HG02870 (cell line): ENCODE measurements at regions not wholly inside any gene's neighbourhood (a gene's known extent, or its start where the extent isn't known, plus 50 kb on each side); places are given as distances from the start of the nearest gene placed in this dataset.

Experiments used
- ATAC-seq: cut with Tn5 transposase; IDR thresholded peaks from one replicate; pipeline ENCODE4 v1.9.1; 2021; ENCODE audit warnings: mild to moderate bottlenecking, moderate library complexity; ENCODE audit not compliant: unreplicated experiment

DNA sequence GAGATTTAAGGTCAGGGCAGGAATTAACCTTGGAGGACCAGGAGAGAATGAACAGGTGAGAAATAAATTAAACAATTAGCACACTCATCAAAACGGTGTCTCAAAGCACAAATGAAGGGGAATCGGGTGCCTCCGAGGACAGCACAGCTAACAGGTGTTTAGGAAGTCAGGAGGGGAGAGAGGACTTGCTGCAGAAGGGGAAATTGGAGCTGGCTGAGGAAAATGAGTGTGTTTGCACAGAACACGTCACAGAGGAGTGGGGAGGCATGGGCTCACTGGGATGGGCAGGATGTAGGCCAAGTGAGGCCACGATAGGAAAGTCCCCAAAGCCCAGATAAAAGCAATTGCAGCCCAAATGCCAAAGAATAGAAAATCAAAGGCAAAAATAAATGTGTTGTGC is 121.7 kb downstream of the ZNF664 start:
- no peak for ATAC-seq

DNA sequence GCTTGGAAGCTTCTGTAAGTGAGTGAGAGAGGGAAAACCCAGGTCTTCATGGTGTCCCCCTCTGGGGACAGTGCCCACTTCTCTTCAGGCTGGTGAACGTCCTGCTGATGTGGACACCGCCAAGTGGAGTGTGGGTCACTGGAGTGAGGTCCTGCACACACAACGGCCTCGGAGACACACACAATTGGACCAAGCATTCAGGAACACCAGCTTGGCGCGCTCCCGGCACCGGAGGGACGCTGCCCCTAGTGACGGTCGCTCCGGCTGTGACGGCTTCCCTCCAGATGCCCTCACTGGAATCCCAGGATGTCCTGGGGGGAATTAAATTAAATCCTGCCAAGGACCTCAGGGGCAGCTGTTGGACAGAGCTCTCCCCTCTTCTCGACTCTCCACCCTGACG is 123.1 kb downstream of the ZNF664 start:
- no peak for ATAC-seq

DNA sequence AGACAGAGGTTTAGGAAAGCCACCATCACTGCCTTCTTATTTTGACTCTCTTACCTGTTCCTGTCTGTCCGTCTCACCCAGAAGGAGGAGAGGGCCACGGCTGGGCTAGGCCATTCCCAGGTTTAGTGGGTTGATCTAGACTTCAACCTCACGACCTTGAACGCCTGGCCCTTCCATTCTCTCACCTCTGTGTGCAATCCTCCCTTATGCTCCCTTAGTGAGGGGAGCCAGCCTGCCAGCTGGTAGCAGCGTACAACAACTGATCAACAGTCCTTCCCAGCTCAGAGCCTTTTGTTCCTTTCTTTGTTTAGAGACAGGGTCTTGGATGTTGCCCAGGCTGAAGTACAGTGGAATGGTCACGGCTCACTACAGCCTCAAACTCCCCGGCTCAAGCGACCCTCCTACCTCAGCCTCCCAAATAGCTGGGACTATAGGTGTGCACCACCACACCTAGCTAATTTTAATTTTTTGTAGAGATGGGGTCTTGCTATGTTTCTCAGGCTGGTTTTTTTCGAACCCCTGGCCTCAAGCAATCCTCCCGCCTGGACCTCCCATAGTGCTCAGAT is 123.9 kb downstream of the ZNF664 start:
- no peak for ATAC-seq

- no peak for ATAC-seq
Measured at GRCh38 chr12:124097701-124098100, 124.7 kb downstream of the ZNF664 start.

DNA sequence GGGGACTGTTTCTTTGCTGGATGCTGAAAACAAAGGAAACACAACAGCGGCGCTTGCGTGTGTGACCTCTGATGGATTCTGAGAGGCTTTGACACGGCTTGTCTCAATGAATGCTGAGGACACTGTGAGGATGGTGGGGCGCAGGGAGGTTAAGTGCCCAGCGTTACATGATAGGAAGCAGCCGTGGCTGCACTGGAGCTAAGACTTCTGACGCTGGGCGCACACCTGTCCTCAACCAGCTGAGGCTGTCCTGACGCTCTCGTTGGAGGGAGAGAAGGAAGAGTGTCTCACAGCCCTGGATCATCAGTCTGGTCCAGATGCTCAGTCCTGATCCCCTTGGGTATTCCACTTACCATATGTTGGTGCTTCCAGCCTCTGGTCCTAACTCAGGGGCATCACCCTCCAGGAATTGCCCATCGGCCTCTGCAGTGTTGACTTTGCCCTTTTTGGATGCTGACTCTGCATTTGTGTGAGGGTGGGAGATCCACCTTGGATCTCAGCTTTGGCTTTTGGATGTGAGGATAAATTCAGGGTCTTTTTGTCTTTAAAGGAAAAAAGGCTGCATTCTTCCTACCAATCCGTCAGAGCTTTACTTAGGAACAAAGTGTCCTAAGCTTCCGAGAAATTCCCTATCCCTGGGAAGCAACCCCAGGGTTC is 125.2 kb downstream of the ZNF664 start:
- ATAC-seq: no peak

DNA sequence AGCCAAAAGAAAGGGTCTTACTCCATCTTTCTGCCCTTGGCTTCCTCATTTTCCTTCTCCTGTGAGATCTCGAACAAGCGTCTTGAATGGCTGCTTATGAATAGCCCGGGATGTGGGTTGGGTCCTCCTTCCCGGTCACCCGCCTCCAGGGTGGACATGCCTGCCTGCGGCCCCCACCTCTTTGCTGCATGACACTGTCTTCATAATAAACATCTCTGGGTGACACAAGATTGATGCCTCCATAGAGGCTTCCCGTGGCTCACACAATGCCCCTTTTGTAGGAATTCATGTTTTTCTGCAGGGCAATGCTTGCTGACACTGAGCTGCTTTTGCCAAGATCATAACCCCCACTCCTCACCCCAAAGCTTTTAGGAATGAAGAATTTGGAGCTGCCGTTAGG is 125.9 kb downstream of the ZNF664 start:
- no peak for ATAC-seq

GRCh38 chr12:124099661-124100060 is 126.6 kb downstream of the ZNF664 start:
- ATAC-seq: no peak

GRCh38 chr12:124100572-124101178 is 127.7 kb downstream of the ZNF664 start:
- no peak for ATAC-seq

- no peak for ATAC-seq
Measured at GRCh38 chr12:124105546-124105945, 132.5 kb downstream of the ZNF664 start.

- ATAC-seq: no peak
Measured at GRCh38 chr12:124107351-124107750, 134.3 kb downstream of the ZNF664 start.

DNA sequence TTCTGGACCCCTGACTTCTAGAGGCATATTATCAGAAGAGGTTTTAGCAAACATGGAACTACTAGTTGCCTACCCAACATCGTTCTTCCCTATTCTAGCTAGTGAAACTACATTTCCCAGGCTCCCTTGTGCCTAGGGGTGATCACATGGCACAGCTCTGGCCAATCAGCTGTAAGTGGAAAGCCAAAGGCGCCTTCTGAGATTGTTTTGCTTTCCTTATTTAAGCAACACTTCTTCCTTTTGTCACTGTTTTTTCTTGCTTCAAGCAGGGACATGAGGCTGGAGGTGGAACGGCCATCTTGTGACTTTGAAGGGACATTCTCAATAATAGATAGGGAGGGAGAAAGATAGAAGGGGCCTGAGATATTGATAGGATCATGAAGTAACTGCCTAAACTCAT is 136.7 kb downstream of the ZNF664 start:
- no peak for ATAC-seq

DNA sequence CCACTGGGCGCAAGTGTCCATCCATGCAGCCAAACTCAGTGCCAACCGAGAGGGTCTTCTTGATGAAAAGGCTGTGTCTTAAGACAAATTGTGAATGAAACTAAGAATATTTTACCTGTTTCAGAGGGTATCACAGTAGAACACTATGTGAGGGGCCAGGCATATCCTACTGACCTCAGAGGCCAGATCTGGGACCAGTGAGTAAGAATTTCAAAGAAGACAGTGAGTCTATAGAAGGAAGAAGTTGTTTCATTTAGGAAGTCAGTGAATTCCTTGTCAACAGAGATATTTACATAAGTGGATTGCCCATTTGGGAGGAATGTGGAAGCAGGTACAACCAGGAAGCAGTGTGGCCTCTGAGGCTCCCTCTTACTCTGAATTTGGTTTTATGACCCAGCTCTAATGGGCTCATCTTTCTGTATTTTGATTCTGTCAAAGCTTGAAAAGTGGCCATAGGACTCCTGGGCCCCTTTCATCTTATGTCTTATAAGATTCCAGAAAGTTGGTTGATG is 137.4 kb downstream of the ZNF664 start:
- ATAC-seq: no peak

- ATAC-seq: no peak
Measured at GRCh38 chr12:124111006-124111405, 138.0 kb downstream of the ZNF664 start.

GRCh38 chr12:124114316-124114715 is 141.3 kb downstream of the ZNF664 start:
- no peak for ATAC-seq

- no peak for ATAC-seq
Measured at GRCh38 chr12:124115496-124115895, 142.5 kb downstream of the ZNF664 start.

DNA sequence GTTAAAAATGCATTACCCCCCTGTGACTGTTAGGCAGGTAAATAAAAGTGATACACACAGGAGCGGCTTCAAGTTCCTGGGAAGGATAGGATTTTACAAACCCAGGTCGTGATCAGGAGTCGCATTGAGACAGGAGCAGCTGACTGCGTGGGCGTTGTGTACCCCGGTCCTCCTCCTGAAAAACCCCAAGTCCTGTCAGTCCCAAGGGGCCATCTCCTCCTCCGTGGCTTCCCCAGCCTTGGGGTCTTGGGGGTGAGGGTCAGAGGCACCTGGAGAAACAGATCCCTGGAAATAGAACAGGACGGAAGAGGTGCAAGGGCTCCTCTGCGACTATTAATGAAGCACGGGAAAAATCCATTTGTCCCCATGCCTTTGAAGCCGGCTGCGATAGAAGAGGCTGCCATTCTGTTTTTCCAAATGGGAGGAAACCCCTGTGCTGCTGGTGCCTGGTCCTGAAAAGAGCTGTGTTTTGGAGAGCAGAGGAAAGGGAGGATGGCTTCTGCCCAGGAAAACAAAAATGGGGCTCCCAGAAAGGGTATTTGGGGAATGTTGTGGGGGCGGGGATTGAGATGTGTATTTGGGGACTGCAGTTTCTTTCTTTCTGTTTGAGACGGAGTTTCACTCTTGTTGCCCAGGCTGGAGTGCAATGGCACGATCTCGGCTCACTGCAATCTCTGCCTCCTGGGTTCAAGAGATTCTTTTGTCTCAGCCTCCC is 143.1 kb downstream of the ZNF664 start:
- no peak for ATAC-seq

GRCh38 chr12:124120739-124121138 is 147.7 kb downstream of the ZNF664 start:
- no peak for ATAC-seq

GRCh38 chr12:124122722-124123121 is 149.7 kb downstream of the ZNF664 start:
- no peak for ATAC-seq

DNA sequence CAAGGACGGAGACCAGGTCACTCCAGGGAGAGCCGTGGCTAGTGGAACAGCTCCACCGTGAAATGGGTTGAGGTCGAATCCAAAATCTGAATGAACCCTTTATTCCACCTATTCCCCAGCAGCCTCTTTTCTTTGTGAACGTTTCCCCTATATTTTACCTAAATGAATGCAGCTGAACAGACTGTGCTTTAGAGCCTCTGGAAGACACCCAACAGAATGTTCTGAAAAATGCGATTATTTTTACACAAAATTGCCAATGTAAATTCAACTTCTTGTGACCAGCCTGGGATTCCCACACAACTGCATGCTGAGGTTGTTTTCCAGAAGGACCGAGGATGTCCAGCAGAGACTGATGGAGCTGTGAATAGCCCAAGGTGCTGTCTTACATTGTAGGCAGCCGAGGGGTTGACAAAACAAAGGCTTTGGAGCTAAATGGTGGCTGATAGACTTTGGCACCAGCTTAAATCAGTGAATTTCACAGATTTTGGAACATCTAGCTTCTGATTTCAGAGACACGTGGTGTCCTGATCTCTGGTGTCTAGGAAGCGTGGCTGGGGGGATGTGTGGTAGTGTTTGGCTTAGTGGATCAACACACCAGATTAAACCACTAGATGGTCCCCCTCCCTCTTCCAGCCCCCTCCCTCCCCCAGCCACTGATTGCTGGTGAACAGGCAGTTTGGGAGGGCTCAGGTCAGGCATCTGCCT is 150.4 kb downstream of the ZNF664 start:
- no peak for ATAC-seq

GRCh38 chr12:124125203-124125871 is 152.3 kb downstream of the ZNF664 start:
- ATAC-seq: peak; percentile 82
